Mucosa of descending colon (tissue), 3 donors: ENCODE measurements at regions not wholly inside any gene's neighbourhood (a gene's known extent, or its start where the extent isn't known, plus 50 kb on each side); places are given as distances from the start of the nearest gene placed in this dataset.

Source experiments
- ATAC-seq: fragments of 200-7000 bp; cut with Tn5 transposase; one replicate; pipeline ENCODE4 v1.9.1; 2020; ENCODE audit warnings: mild to moderate bottlenecking, moderate library complexity
- DNase-seq, 3 donors: peaks; one replicate each; pipeline ENCODE4 v3.0.0-alpha.2; 2020
- H3K36me3 ChIP-seq: fragments of 200-600 bp; one replicate; pipeline ENCODE4 v1.8.0; 2021; ENCODE audit warnings: low read depth, mild to moderate bottlenecking
- H3K4me1 ChIP-seq: fragments of 200-600 bp; one replicate; pipeline ENCODE4 v1.8.0; 2021; ENCODE audit warnings: low read depth, mild to moderate bottlenecking
- H3K4me3 ChIP-seq: fragments of 200-600 bp; one replicate; pipeline ENCODE4 v1.8.0; 2021; ENCODE audit warnings: mild to moderate bottlenecking
- H3K9me3 ChIP-seq: fragments of 200-600 bp; one replicate; pipeline ENCODE4 v1.8.0; 2021; ENCODE audit warnings: mild to moderate bottlenecking
- CTCF ChIP-seq: fragments of 200-600 bp; IDR thresholded peaks from one replicate; pipeline ENCODE4 v1.8.0; 2022; ENCODE audit warnings: antibody characterized with exemption, mild to moderate bottlenecking
- intact Hi-C, 2 donors: fragments of 100-400 bp; cut with DNase I in 1 of 2; cut with micrococcal nuclease in 1 of 2; formaldehyde crosslinking; loops; one replicate each; pipeline versions ENCODE4 v1.11.0 to v1.11.1; 2022; cut with DNase I, micrococcal nuclease
- donor health status: DM: no; HTN: no; CAD: no; lungs with moderate emphysema.
- donor health status: DM: no; HTN: no; CAD: no.
- donor health status: DM: no; HTN: yes; CAD: no.

- Histone ChIP-seq H3K36me3 (no peaks in the 10 kb centered on the region), H3K4me3 (no peak overlapping the region), H3K9me3 (peaks cover 8% of the 10 kb centered on the region), H3K4me1 (no peaks in the 10 kb centered on the region)
- no peak for TF ChIP-seq CTCF
- intact Hi-C loops = no loop called here
- DNase-seq = no peak
- no peak for ATAC-seq
Measured at GRCh38 chr6:67212584-67212983, 1422.5 kb upstream of the ADGRB3 start.

- Histone ChIP-seq H3K36me3 (no peaks in the 10 kb centered on the region), H3K4me1 (no peaks in the 10 kb centered on the region), H3K9me3 (peaks cover 8% of the 10 kb centered on the region), H3K4me3 (no peak overlapping the region)
- ATAC-seq (no peak), DNase-seq (no peak)
- intact Hi-C loops = no loop called here
- no peak for TF ChIP-seq CTCF
Measured at GRCh38 chr6:67210450-67210849, 1424.6 kb upstream of the ADGRB3 start.

GRCh38 chr6:67201563-67201962, 1433.5 kb upstream of the ADGRB3 start:
- ATAC-seq = no peak
- intact Hi-C loops = no loop called here

GRCh38 chr6:67200626-67201403, 1434.3 kb upstream of the ADGRB3 start:
- Histone ChIP-seq H3K4me3 (no peak overlapping the region), H3K36me3 (no peaks in the 10 kb centered on the region), H3K9me3 (peaks cover 28% of the 10 kb centered on the region), H3K4me1 (no peaks in the 10 kb centered on the region)
- ATAC-seq (no peak), DNase-seq (no peak)
- no peak for TF ChIP-seq CTCF
- intact Hi-C loops = no loop called here

More at GRCh38 chr6:67201563-67201962, 1433.5 kb upstream of the ADGRB3 start:
- DNase-seq = no peak
- peaks cover 25% of the 10 kb centered on the region for H3K9me3 ChIP-seq
- TF ChIP-seq CTCF = no peak
- H3K4me1 ChIP-seq = no peaks in the 10 kb centered on the region
- H3K4me3 ChIP-seq = no peak overlapping the region
- H3K36me3 ChIP-seq = no peaks in the 10 kb centered on the region

GRCh38 chr6:67199425-67199824, 1435.7 kb upstream of the ADGRB3 start:
- H3K4me1 ChIP-seq = no peaks in the 10 kb centered on the region
- TF ChIP-seq CTCF = no peak
- ATAC-seq (no peak), DNase-seq (no peak)
- H3K36me3 ChIP-seq = no peaks in the 10 kb centered on the region
- intact Hi-C loops = no loop called here
- no peak overlapping the region for H3K4me3 ChIP-seq
- H3K9me3 ChIP-seq = peaks cover 31% of the 10 kb centered on the region
